Osteoblast (primary cell): ENCODE measurements at regions not wholly inside any gene's neighbourhood (a gene's known extent, or its start where the extent isn't known, plus 50 kb on each side); places are given as distances from the start of the nearest gene placed in this dataset.

Experiments
- DNase-seq: peaks from one replicate; pipeline ENCODE4 v3.0.0; 2011; ENCODE audit warnings: low spot score, mixed read lengths; ENCODE audit not compliant: insufficient read length; ENCODE audit errors: missing footprints
- H2AFZ ChIP-seq: 2 replicates; pipeline ENCODE4 v1.6.0; 2011; ENCODE audit warnings: mild to moderate bottlenecking, low read length
- H3K27ac ChIP-seq: 2 replicates; pipeline ENCODE4 v1.5.1; 2011; ENCODE audit warnings: mild to moderate bottlenecking, low read depth, low read length, moderate library complexity
- H3K27me3 ChIP-seq: 2 replicates; pipeline ENCODE4 v1.6.0; 2012; ENCODE audit warnings: mild to moderate bottlenecking, control low read depth, inconsistent platforms, low read length, moderate library complexity; ENCODE audit not compliant: insufficient read depth
- H3K36me3 ChIP-seq: 2 replicates; pipeline ENCODE4 v1.5.1; 2011; ENCODE audit warnings: mild to moderate bottlenecking, low read length, control low read depth, moderate library complexity; ENCODE audit not compliant: insufficient read depth
- H3K4me1 ChIP-seq: 2 replicates; pipeline ENCODE4 v1.5.1; 2011; ENCODE audit warnings: mild to moderate bottlenecking, low read length, control low read depth, moderate library complexity; ENCODE audit not compliant: insufficient read depth
- H3K4me2 ChIP-seq: 2 replicates; pipeline ENCODE4 v1.6.0; 2011; ENCODE audit warnings: mild to moderate bottlenecking, low read length; ENCODE audit not compliant: insufficient read depth
- H3K4me3 ChIP-seq: fragments of 200-600 bp; sonication (generic); 3 replicates; pipeline ENCODE4 v1.5.1; 2012; ENCODE audit warnings: mild to moderate bottlenecking, low read length, inconsistent platforms; ENCODE audit not compliant: insufficient read depth
- H3K79me2 ChIP-seq: 2 replicates; pipeline ENCODE4 v1.6.0; 2012; ENCODE audit warnings: mild to moderate bottlenecking, low read length, control low read depth, inconsistent platforms; ENCODE audit not compliant: insufficient read depth
- H3K9me3 ChIP-seq: 2 replicates; pipeline ENCODE4 v1.5.1; 2011; ENCODE audit warnings: low read depth, low read length, control low read depth
- H4K20me1 ChIP-seq: 2 replicates; pipeline ENCODE4 v1.6.0; 2012; ENCODE audit warnings: mild to moderate bottlenecking, low read length, control low read depth; ENCODE audit not compliant: insufficient read depth
- CTCF ChIP-seq: IDR thresholded peaks from 2 replicates; pipeline ENCODE4 v1.5.1; 2011; ENCODE audit warnings: mild to moderate bottlenecking, low read depth, low read length, moderate library complexity; ENCODE audit errors: extremely low read depth

- H3K4me3 ChIP-seq = no peak overlapping the region
- no peak overlapping the region for H3K4me2 ChIP-seq
- no peaks in the 10 kb centered on the region for H4K20me1 ChIP-seq
- H2AFZ ChIP-seq = no peak overlapping the region
- H3K27ac ChIP-seq = no peak overlapping the region
- H3K9me3 ChIP-seq = no peaks in the 10 kb centered on the region
- H3K79me2 ChIP-seq = no peaks in the 10 kb centered on the region
- H3K36me3 ChIP-seq = no peaks in the 10 kb centered on the region
- no peak for TF ChIP-seq CTCF
- no peak for DNase-seq
- no peaks in the 10 kb centered on the region for H3K27me3 ChIP-seq
- H3K4me1 ChIP-seq = no peaks in the 10 kb centered on the region
These were observed 267.1 kb downstream of the NSG2 start for GRCh38 chr5:174312641-174313040.

GRCh38 chr5:174313615-174314014 lies 268.1 kb downstream of the NSG2 start:
- Histone ChIP-seq H3K27me3 (no peaks in the 10 kb centered on the region), H3K9me3 (no peaks in the 10 kb centered on the region), H3K4me1 (no peaks in the 10 kb centered on the region), H2AFZ (no peak overlapping the region), H3K36me3 (no peaks in the 10 kb centered on the region), H4K20me1 (no peaks in the 10 kb centered on the region), H3K4me3 (no peak overlapping the region), H3K27ac (no peak overlapping the region), H3K79me2 (no peaks in the 10 kb centered on the region), H3K4me2 (no peak overlapping the region)
- DNase-seq = no peak
- no peak for TF ChIP-seq CTCF

GRCh38 chr5:174314261-174314660 lies 268.8 kb downstream of the NSG2 start:
- Histone ChIP-seq H3K27me3 (no peaks in the 10 kb centered on the region), H3K79me2 (no peaks in the 10 kb centered on the region), H3K27ac (no peak overlapping the region), H3K4me2 (no peak overlapping the region), H3K9me3 (no peaks in the 10 kb centered on the region), H3K4me3 (no peak overlapping the region), H2AFZ (no peak overlapping the region), H4K20me1 (no peaks in the 10 kb centered on the region), H3K36me3 (no peaks in the 10 kb centered on the region), H3K4me1 (no peaks in the 10 kb centered on the region)
- DNase-seq = no peak
- TF ChIP-seq CTCF = no peak

- no peaks in the 10 kb centered on the region for H3K4me1 ChIP-seq
- no peaks in the 10 kb centered on the region for H4K20me1 ChIP-seq
- no peaks in the 10 kb centered on the region for H3K27me3 ChIP-seq
- no peak overlapping the region for H3K4me3 ChIP-seq
- H3K79me2 ChIP-seq = no peaks in the 10 kb centered on the region
- H3K36me3 ChIP-seq = no peaks in the 10 kb centered on the region
- H2AFZ ChIP-seq = no peak overlapping the region
- TF ChIP-seq CTCF = no peak
- H3K9me3 ChIP-seq = no peaks in the 10 kb centered on the region
- H3K4me2 ChIP-seq = no peak overlapping the region
- H3K27ac ChIP-seq = no peak overlapping the region
- no peak for DNase-seq
These were observed 270.0 kb downstream of the NSG2 start for GRCh38 chr5:174315471-174315870.
